IMR-90 (cell line): ENCODE measurements at regions not wholly inside any gene's neighbourhood (a gene's known extent, or its start where the extent isn't known, plus 50 kb on each side); places are given as distances from the start of the nearest gene placed in this dataset.

Experiments
- ATAC-seq: fragments of 200-7000 bp; cut with Tn5 transposase; 2 replicates; pipeline ENCODE4 v1.9.1; 2020; ENCODE audit warnings: low read depth, mild to moderate bottlenecking, moderate library complexity
- BruUV-seq: library from RNA; stranded (reverse); fragments of 400-500 nt; replicated peaks from 2 replicates; lab custom pipeline; 2021; lab: Mats Ljungman, UMichigan
- CTCF ChIA-PET: fragments of 300-600 bp; formaldehyde crosslinking; extraction: SDS; loops from one replicate; lab custom pipeline; 2021; ENCODE audit warnings: antibody characterized with exemption; lab: Yijun Ruan, JAX
- POLR2A ChIA-PET: fragments of 300-600 bp; sonication (Branson Sonifier 250); formaldehyde crosslinking; loops from one replicate; lab custom pipeline; 2022; ENCODE audit warnings: antibody characterized with exemption; ENCODE audit not compliant: unreplicated experiment; lab: Charles Lee
- DNase-seq: peaks from one replicate; pipeline ENCODE4 v3.0.0; 2013
- H2AFZ ChIP-seq: replicated peaks from 2 replicates; pipeline ENCODE3; 2013; ENCODE audit warnings: low read length, mild to moderate bottlenecking; ENCODE audit not compliant: poor library complexity
- H2AK5ac ChIP-seq: 2 replicates; pipeline ENCODE4 v1.6.1; 2013; ENCODE audit warnings: low read depth, low read length, inconsistent platforms
- H2AK9ac ChIP-seq: replicated peaks from 2 replicates; pipeline ENCODE3; 2013; ENCODE audit warnings: mild to moderate bottlenecking, low read depth, low read length, moderate library complexity; ENCODE audit not compliant: poor library complexity
- H2BK120ac ChIP-seq: 2 replicates; pipeline ENCODE4 v1.6.1; 2013; ENCODE audit warnings: low read depth, low read length, inconsistent platforms
- H2BK15ac ChIP-seq: 3 replicates; pipeline ENCODE4 v1.6.1; 2013; ENCODE audit warnings: low read depth, low read length, inconsistent platforms
- H2BK20ac ChIP-seq: 2 replicates; pipeline ENCODE4 v1.6.1; 2013; ENCODE audit warnings: low read depth, mild to moderate bottlenecking, inconsistent platforms, low read length, moderate library complexity
- H2BK5ac ChIP-seq: 2 replicates; pipeline ENCODE4 v1.6.1; 2013; ENCODE audit warnings: mild to moderate bottlenecking, low read depth, low read length, inconsistent platforms; ENCODE audit not compliant: poor library complexity, severe bottlenecking
- H3K14ac ChIP-seq: replicated peaks from 2 replicates; pipeline ENCODE4 v1.6.1; 2013; ENCODE audit warnings: low read depth, low read length, inconsistent platforms
- H3K18ac ChIP-seq: 2 replicates; pipeline ENCODE4 v1.6.1; 2013; ENCODE audit warnings: low read depth, low read length, control low read depth
- H3K23ac ChIP-seq: 2 replicates; pipeline ENCODE4 v1.6.1; 2013; ENCODE audit warnings: low read depth, low read length, inconsistent platforms
- H3K27ac ChIP-seq: 2 replicates; pipeline ENCODE4 v1.5.1; 2013; ENCODE audit warnings: mild to moderate bottlenecking, control low read depth, low read length; ENCODE audit not compliant: insufficient read depth
- H3K27me3 ChIP-seq: 2 replicates; pipeline ENCODE4 v1.6.1; 2013; ENCODE audit warnings: low read length; ENCODE audit not compliant: control insufficient read depth, insufficient read depth
- H3K36me3 ChIP-seq: 2 replicates; pipeline ENCODE4 v1.6.1; 2013; ENCODE audit warnings: low read length, mixed read lengths; ENCODE audit not compliant: control insufficient read depth, insufficient read depth
- H3K4ac ChIP-seq: 2 replicates; pipeline ENCODE4 v1.6.1; 2013; ENCODE audit warnings: low read depth, low read length, inconsistent platforms
- H3K4me1 ChIP-seq: 2 replicates; pipeline ENCODE4 v1.6.1; 2013; ENCODE audit warnings: low read length, mixed read lengths; ENCODE audit not compliant: control insufficient read depth, insufficient read depth
- H3K4me2 ChIP-seq: 2 replicates; pipeline ENCODE4 v1.6.1; 2013; ENCODE audit warnings: low read depth, mild to moderate bottlenecking, control low read depth, low read length, moderate library complexity
- H3K4me3 ChIP-seq: 2 replicates; pipeline ENCODE4 v1.5.1; 2013; ENCODE audit warnings: low read depth, mild to moderate bottlenecking, control low read depth, low read length, moderate library complexity; ENCODE audit not compliant: insufficient read depth
- H3K56ac ChIP-seq: 2 replicates; pipeline ENCODE4 v1.6.1; 2013; ENCODE audit warnings: low read length, inconsistent platforms; ENCODE audit not compliant: insufficient read depth; ENCODE audit errors: extremely low read depth
- H3K79me1 ChIP-seq, 2 experiments: 2 replicates each; pipeline ENCODE4 v1.6.1; 2013; ENCODE audit warnings: low read length in 2 of 2, inconsistent platforms in 1 of 2, low read depth in 1 of 2
- H3K9ac ChIP-seq: 2 replicates; pipeline ENCODE4 v1.6.1; 2013; ENCODE audit warnings: low read depth, low read length, control low read depth
- H3K9me1 ChIP-seq: 2 replicates; pipeline ENCODE4 v1.6.1; 2013; ENCODE audit warnings: low read length, inconsistent platforms; ENCODE audit not compliant: insufficient read depth
- H3K9me3 ChIP-seq: 2 replicates; pipeline ENCODE4 v1.6.1; 2013; ENCODE audit warnings: low read length; ENCODE audit not compliant: control insufficient read depth, insufficient read depth
- H4K20me1 ChIP-seq: 2 replicates; pipeline ENCODE4 v1.6.1; 2013; ENCODE audit warnings: low read length, inconsistent platforms; ENCODE audit not compliant: insufficient read depth
- H4K5ac ChIP-seq: 2 replicates; pipeline ENCODE4 v1.6.1; 2013; ENCODE audit warnings: mild to moderate bottlenecking, low read depth, low read length, control low read depth
- H4K8ac ChIP-seq, 2 experiments: 2 replicates each; pipeline ENCODE4 v1.6.1; 2013; ENCODE audit warnings: low read depth in 2 of 2, low read length in 2 of 2, control low read depth in 1 of 2, inconsistent platforms in 1 of 2
- H4K91ac ChIP-seq: 2 replicates; pipeline ENCODE4 v1.6.1; 2013; ENCODE audit warnings: low read depth, low read length, inconsistent platforms; ENCODE audit not compliant: insufficient read depth
- CHD1 ChIP-seq: IDR thresholded peaks from 2 replicates; pipeline ENCODE4 v1.6.1; 2012; ENCODE audit warnings: low read depth, low read length, improper control_type of control experiment
- POLR2A ChIP-seq: IDR thresholded peaks from 2 replicates; pipeline ENCODE4 v1.6.1; 2012; ENCODE audit warnings: mild to moderate bottlenecking, low read depth, low read length
- RAD21 ChIP-seq: IDR thresholded peaks from 2 replicates; pipeline ENCODE4 v1.6.1; 2012; ENCODE audit warnings: low read length, improper control_type of control experiment
- RFX5 ChIP-seq: IDR thresholded peaks from 2 replicates; pipeline ENCODE4 v1.8.0; 2012; ENCODE audit warnings: low read depth, mild to moderate bottlenecking, low read length, moderate library complexity
- WGBS, 2 experiments: methylation state at CpG; one replicate each; pipeline versions ENCODE4 v1.1.5 to v1.1.7; 2013; ENCODE audit warnings: missing lambda C conversion rate in 2 of 2; ENCODE audit not compliant: insufficient read length in 1 of 2; ENCODE audit errors: extremely low coverage in 2 of 2; 5-methylcytosine and 5-hydroxymethylcytosine counted together
- dilution Hi-C: fragments of 300-500 bp; cut with HindIII; formaldehyde crosslinking; loops from one replicate; pipeline ENCODE4 v1.14.3; 2018; ENCODE audit warnings: low sequenced_read_pairs; ENCODE audit not compliant: unreplicated experiment
- in situ Hi-C: fragments of 300-500 bp; cut with MboI; formaldehyde crosslinking; loops from 3 replicates; pipeline ENCODE4 v1.14.3; 2019; ENCODE audit warnings: low sequenced_read_pairs, inconsistent platforms, mixed read lengths
- intact Hi-C: fragments of 100-400 bp; cut with micrococcal nuclease; formaldehyde crosslinking; loops from 2 replicates; pipeline ENCODE4 v1.10.0; 2022
- TF ChIP-seq, protein P1 (sequence below): conservative IDR thresholded peaks from 2 replicates; pipeline ENCODE4 v1.5.1; 2012; ENCODE audit warnings: mild to moderate bottlenecking, low read depth, low read length, improper control_type of control experiment

DNA sequence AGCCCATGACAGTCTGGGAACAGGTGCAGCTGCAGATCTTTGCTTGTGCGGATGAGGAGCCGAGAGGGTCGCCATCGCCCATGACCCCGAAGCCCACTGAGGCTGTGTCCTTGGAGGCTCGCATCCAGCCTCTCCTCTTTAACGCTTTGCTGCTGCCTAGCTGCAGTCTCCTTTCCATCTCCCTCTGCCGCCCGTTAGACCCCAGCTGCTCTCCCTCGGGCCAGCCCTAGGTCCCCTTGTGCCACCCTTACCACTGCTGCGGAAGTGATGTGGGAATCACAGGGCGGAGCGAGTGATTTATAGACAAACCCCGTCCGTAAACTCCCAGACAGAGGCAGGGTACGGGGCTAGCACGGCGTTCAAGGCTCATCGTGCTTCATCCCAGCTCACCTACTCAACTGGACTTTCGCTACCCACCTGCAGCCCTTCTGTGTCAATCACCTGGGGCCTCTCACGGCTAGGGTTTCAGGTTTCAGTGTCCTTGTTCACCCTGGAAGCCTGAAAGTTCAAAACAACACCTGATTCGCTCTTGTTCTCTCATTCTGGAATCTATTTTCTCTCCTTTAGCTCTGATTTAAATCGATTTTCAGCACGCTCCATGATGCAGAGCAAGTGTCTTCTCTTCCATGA, 76.1 kb downstream of the PAX1 start:
- in situ Hi-C loops = no loop called here
- Histone ChIP-seq H3K23ac (no peak overlapping the region), H2BK120ac (no peak overlapping the region), H3K9ac (no peak overlapping the region), H3K9me3 (peaks cover 13% of the 10 kb centered on the region), H2AK9ac (no peak overlapping the region), H3K4ac (no peak overlapping the region), H3K79me1 (no peaks in the 10 kb centered on the region), H3K27ac (no peak overlapping the region), H3K18ac (no peak overlapping the region), H3K36me3 (no peaks in the 10 kb centered on the region), H3K27me3 (no peaks in the 10 kb centered on the region), H3K4me2 (no peak overlapping the region), H4K20me1 (no peaks in the 10 kb centered on the region), H2AK5ac (no peak overlapping the region), H3K9me1 (no peaks in the 10 kb centered on the region), H2BK5ac (no peak overlapping the region), H3K56ac (no peak overlapping the region), H2BK20ac (no peak overlapping the region), H3K4me3 (no peak overlapping the region), H4K8ac (no peak overlapping the region), H3K14ac (no peak overlapping the region), H2BK15ac (no peak overlapping the region), H3K4me1 (no peaks in the 10 kb centered on the region), H2AFZ (no peak overlapping the region), H4K91ac (no peak overlapping the region), H4K5ac (no peak overlapping the region)
- TF ChIP-seq RAD21 (no peak), CHD1 (no peak), POLR2A (no peak), RFX5 (no peak)
- TF ChIP-seq, protein P1, sequence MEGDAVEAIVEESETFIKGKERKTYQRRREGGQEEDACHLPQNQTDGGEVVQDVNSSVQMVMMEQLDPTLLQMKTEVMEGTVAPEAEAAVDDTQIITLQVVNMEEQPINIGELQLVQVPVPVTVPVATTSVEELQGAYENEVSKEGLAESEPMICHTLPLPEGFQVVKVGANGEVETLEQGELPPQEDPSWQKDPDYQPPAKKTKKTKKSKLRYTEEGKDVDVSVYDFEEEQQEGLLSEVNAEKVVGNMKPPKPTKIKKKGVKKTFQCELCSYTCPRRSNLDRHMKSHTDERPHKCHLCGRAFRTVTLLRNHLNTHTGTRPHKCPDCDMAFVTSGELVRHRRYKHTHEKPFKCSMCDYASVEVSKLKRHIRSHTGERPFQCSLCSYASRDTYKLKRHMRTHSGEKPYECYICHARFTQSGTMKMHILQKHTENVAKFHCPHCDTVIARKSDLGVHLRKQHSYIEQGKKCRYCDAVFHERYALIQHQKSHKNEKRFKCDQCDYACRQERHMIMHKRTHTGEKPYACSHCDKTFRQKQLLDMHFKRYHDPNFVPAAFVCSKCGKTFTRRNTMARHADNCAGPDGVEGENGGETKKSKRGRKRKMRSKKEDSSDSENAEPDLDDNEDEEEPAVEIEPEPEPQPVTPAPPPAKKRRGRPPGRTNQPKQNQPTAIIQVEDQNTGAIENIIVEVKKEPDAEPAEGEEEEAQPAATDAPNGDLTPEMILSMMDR = no peak
- BruUV-seq = no TSS peak
- CTCF ChIA-PET = no interaction called here
- POLR2A ChIA-PET = no interaction called here
- dilution Hi-C loops = no loop called here
- intact Hi-C loops = no loop called here
- no peak for ATAC-seq
- DNase-seq = no peak
- 60% methylated on average over 7 of the region's 24 CpGs; no CpG with 5 or more reads in 1 of the 2 experiments for WGBS, 2 experiments
